ENCODE measurements at regions not wholly inside any gene's neighbourhood (a gene's known extent, or its start where the extent isn't known, plus 50 kb on each side); places are given as distances from the start of the nearest gene placed in this dataset.

DNA sequence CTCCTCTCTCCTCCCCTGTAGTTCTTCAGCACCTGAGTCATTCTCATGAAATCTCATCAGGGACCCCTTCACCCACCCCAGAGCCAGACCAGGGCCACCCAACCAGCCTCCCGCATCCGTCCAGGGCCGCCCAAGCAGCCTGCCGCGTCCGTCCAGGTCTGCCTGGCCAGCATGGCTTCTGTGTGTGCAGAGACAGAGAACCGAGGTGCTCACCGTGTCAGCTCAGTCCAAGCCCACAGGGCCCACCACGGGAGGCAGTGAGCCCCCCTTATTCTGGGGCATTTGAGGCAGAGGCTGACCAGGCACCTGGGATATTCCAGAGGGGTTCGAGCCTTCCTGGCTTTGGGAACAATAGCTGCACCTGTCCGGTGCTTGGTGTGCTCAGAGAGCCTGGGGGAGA, 1117.3 kb downstream of the BRD1 start:
- H3K36me3 Mint-ChIP-seq, result no peaks in the 10 kb centered on the region
- H3K27me3 Mint-ChIP-seq, result no peaks in the 10 kb centered on the region
- no peaks in the 10 kb centered on the region for H3K27me3 ChIP-seq (ENCODE audit: control insufficient read depth, insufficient read depth, low read length)
- no peak overlapping the region for H3K4me3 Mint-ChIP-seq
- no peaks in the 10 kb centered on the region for H3K9me3 ChIP-seq (ENCODE audit: control insufficient read depth in 2 of 2, low read length in 2 of 2)
- no peaks in the 10 kb centered on the region for H3K36me3 ChIP-seq (ENCODE audit: control insufficient read depth, insufficient read depth, low read length)
- no peak for ATAC-seq (ENCODE audit: low read depth in 2 of 2)
- no peak overlapping the region for H3K27ac Mint-ChIP-seq
- H3K9me3 Mint-ChIP-seq, result no peaks in the 10 kb centered on the region
- H3K4me1 ChIP-seq (ENCODE audit: control insufficient read depth, insufficient read depth, low read length, poor library complexity, severe bottlenecking), result no peaks in the 10 kb centered on the region
- H3K4me3 ChIP-seq (ENCODE audit: low read depth, low read length), result no peak overlapping the region
- no peaks in the 10 kb centered on the region for H3K4me1 Mint-ChIP-seq
- H3K27ac ChIP-seq (ENCODE audit: insufficient read depth, low read length, poor library complexity, severe bottlenecking), result no peak overlapping the region
- DNase-seq, result no peak

GRCh38 chr22:48709976-48710375, 1117.7 kb downstream of the BRD1 start:
- Histone ChIP-seq H3K9me3 (ENCODE audit: control insufficient read depth in 2 of 2, low read length in 2 of 2) (no peaks in the 10 kb centered on the region), H3K27ac (ENCODE audit: insufficient read depth, low read length, poor library complexity, severe bottlenecking) (no peak overlapping the region), H3K4me3 (ENCODE audit: low read depth, low read length) (no peak overlapping the region), H3K27me3 (ENCODE audit: control insufficient read depth, insufficient read depth, low read length) (no peaks in the 10 kb centered on the region), H3K4me1 (ENCODE audit: control insufficient read depth, insufficient read depth, low read length, poor library complexity, severe bottlenecking) (no peaks in the 10 kb centered on the region), H3K36me3 (ENCODE audit: control insufficient read depth, insufficient read depth, low read length) (no peaks in the 10 kb centered on the region)
- no peak overlapping the region for H3K27ac Mint-ChIP-seq
- H3K9me3 Mint-ChIP-seq, result no peaks in the 10 kb centered on the region
- H3K4me3 Mint-ChIP-seq, result no peak overlapping the region
- H3K4me1 Mint-ChIP-seq, result no peaks in the 10 kb centered on the region
- H3K36me3 Mint-ChIP-seq, result no peaks in the 10 kb centered on the region
- DNase-seq, result no peak
- H3K27me3 Mint-ChIP-seq, result no peaks in the 10 kb centered on the region
- ATAC-seq (ENCODE audit: low read depth in 2 of 2), result no peak

DNA sequence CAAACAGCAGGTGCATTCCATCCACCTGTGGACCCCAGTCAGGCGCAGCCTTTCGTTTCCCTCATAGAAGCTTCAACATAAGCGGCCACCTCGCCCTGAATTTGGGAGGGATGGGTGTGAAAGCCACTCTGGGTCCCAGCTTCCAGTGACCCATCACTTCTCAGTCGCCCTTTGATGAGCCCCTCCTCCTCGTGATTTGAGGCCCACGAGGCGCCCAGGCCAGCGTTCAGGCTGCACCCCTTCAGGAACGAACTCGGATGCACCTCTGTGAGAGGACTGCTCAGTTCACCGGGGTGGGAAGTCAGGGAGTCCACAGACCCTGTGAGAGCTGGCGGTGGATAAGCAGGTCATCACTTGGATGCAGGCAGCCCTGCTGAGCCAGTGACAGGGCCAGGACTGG, 1118.2 kb downstream of the BRD1 start:
- Mint-ChIP-seq H3K27ac (no peak overlapping the region), H3K4me3 (no peak overlapping the region), H3K36me3 (no peaks in the 10 kb centered on the region), H3K9me3 (no peaks in the 10 kb centered on the region), H3K4me1 (no peaks in the 10 kb centered on the region), H3K27me3 (no peaks in the 10 kb centered on the region)
- H3K9me3 ChIP-seq (ENCODE audit: control insufficient read depth in 2 of 2, low read length in 2 of 2), result no peaks in the 10 kb centered on the region
- H3K4me3 ChIP-seq (ENCODE audit: low read depth, low read length), result no peak overlapping the region
- H3K4me1 ChIP-seq (ENCODE audit: control insufficient read depth, insufficient read depth, low read length, poor library complexity, severe bottlenecking), result no peaks in the 10 kb centered on the region
- DNase-seq (no peak), ATAC-seq (ENCODE audit: low read depth in 2 of 2) (no peak)
- no peaks in the 10 kb centered on the region for H3K36me3 ChIP-seq (ENCODE audit: control insufficient read depth, insufficient read depth, low read length)
- H3K27ac ChIP-seq (ENCODE audit: insufficient read depth, low read length, poor library complexity, severe bottlenecking), result no peak overlapping the region
- H3K27me3 ChIP-seq (ENCODE audit: control insufficient read depth, insufficient read depth, low read length), result no peaks in the 10 kb centered on the region

DNA sequence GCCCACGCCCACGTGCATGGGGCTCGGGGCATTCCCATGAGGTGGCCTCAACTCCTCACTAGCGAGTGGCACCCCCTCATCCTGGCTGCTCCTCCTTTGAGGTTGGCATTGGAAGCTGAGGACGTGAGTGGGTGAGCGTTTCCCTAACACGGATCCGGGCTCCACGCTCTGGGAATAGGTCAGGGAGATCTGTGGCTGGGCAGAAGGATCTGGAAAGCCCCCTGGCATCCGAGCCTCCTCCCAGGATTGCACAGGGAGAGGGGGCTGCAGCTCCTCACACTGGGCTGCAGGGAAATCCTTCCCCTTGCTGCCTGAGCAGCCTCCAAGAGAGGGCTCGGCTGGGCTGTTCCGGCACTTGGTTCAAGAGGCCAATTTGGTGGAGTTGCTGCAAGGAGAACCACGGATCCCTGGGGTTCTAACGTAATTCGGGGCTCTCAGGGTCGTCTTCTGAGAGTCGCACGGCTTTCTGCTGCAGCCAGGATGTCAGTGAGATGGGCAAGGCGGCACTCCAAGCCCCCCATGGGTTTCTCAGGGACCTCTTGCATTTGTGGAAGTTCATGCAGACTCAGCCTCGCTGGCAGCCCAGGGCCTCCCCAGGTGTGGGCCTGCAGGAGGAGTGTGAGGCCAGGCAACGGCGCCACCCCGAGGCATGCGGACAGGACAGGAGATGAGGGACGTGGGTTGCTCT, 1119.0 kb downstream of the BRD1 start:
- Mint-ChIP-seq H3K4me3 (no peak overlapping the region), H3K9me3 (no peaks in the 10 kb centered on the region), H3K27me3 (no peaks in the 10 kb centered on the region), H3K36me3 (no peaks in the 10 kb centered on the region), H3K4me1 (no peaks in the 10 kb centered on the region), H3K27ac (no peak overlapping the region)
- ATAC-seq (ENCODE audit: low read depth in 2 of 2), result no peak
- no peaks in the 10 kb centered on the region for H3K4me1 ChIP-seq (ENCODE audit: control insufficient read depth, insufficient read depth, low read length, poor library complexity, severe bottlenecking)
- H3K27me3 ChIP-seq (ENCODE audit: control insufficient read depth, insufficient read depth, low read length), result no peaks in the 10 kb centered on the region
- H3K4me3 ChIP-seq (ENCODE audit: low read depth, low read length), result no peak overlapping the region
- no peak overlapping the region for H3K27ac ChIP-seq (ENCODE audit: insufficient read depth, low read length, poor library complexity, severe bottlenecking)
- no peaks in the 10 kb centered on the region for H3K9me3 ChIP-seq (ENCODE audit: control insufficient read depth in 2 of 2, low read length in 2 of 2)
- no peaks in the 10 kb centered on the region for H3K36me3 ChIP-seq (ENCODE audit: control insufficient read depth, insufficient read depth, low read length)
- no peak for DNase-seq

- no peak for DNase-seq
- Mint-ChIP-seq H3K4me1 (no peaks in the 10 kb centered on the region), H3K36me3 (no peaks in the 10 kb centered on the region), H3K4me3 (no peak overlapping the region), H3K9me3 (no peaks in the 10 kb centered on the region), H3K27me3 (no peaks in the 10 kb centered on the region), H3K27ac (no peak overlapping the region)
- H3K4me1 ChIP-seq (ENCODE audit: control insufficient read depth, insufficient read depth, low read length, poor library complexity, severe bottlenecking), result no peaks in the 10 kb centered on the region
- H3K4me3 ChIP-seq (ENCODE audit: low read depth, low read length), result no peak overlapping the region
- ATAC-seq (ENCODE audit: low read depth in 2 of 2), result no peak
- no peaks in the 10 kb centered on the region for H3K27me3 ChIP-seq (ENCODE audit: control insufficient read depth, insufficient read depth, low read length)
- H3K9me3 ChIP-seq (ENCODE audit: control insufficient read depth in 2 of 2, low read length in 2 of 2), result no peaks in the 10 kb centered on the region
- H3K36me3 ChIP-seq (ENCODE audit: control insufficient read depth, insufficient read depth, low read length), result no peaks in the 10 kb centered on the region
- no peak overlapping the region for H3K27ac ChIP-seq (ENCODE audit: insufficient read depth, low read length, poor library complexity, severe bottlenecking)
Measured at GRCh38 chr22:48707763-48708557, 1119.7 kb downstream of the BRD1 start.

DNA sequence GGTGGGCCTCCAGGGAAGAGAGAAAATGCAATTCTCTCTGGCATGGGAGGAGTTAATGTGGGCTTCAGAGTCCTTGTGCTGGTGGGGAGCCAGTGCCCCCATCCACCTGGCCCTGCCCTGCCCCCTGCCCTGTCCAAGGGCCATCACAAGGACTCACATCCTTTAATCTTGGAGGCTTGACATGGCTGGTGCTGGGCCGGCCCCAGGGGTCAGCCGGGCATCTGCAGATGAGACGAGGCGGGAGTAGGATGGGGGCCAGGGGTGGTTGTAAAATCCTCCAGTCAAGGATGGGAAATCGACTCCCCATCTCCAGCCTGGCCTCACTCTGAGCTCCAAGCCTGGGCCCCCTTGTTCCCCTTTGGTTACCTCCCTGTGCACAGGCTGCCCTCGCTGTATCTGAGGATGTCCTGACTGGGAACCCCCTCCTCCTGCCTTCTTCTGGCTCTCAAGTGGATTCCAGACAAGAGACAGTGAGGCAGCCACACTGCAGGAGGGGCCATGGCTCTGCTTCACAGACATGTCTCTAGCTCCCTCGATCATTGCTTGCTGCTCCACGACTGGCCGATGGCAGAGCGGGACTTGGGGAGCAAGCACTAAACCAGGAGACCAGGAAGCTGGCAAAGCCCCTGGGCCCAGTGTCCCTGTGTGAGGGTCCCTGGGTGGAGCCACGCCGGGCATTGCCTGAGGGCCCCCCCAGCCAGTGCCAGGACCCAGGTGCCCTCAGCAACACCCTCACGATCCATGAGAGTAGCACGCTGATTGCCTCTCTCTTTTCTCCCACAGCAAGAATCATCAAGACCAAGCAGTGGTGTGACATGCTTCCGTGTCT, 1120.5 kb downstream of the BRD1 start:
- DNase-seq (no peak), ATAC-seq (ENCODE audit: low read depth in 2 of 2) (no peak)
- H3K4me3 Mint-ChIP-seq, result no peak overlapping the region
- no peaks in the 10 kb centered on the region for H3K4me1 ChIP-seq (ENCODE audit: control insufficient read depth, insufficient read depth, low read length, poor library complexity, severe bottlenecking)
- no peak overlapping the region for H3K27ac Mint-ChIP-seq
- no peak overlapping the region for H3K27ac ChIP-seq (ENCODE audit: insufficient read depth, low read length, poor library complexity, severe bottlenecking)
- no peaks in the 10 kb centered on the region for H3K4me1 Mint-ChIP-seq
- H3K9me3 ChIP-seq (ENCODE audit: control insufficient read depth in 2 of 2, low read length in 2 of 2), result no peaks in the 10 kb centered on the region
- no peaks in the 10 kb centered on the region for H3K9me3 Mint-ChIP-seq
- no peaks in the 10 kb centered on the region for H3K27me3 ChIP-seq (ENCODE audit: control insufficient read depth, insufficient read depth, low read length)
- H3K36me3 Mint-ChIP-seq, result no peaks in the 10 kb centered on the region
- H3K4me3 ChIP-seq (ENCODE audit: low read depth, low read length), result no peak overlapping the region
- H3K36me3 ChIP-seq (ENCODE audit: control insufficient read depth, insufficient read depth, low read length), result no peaks in the 10 kb centered on the region
- no peaks in the 10 kb centered on the region for H3K27me3 Mint-ChIP-seq

DNA sequence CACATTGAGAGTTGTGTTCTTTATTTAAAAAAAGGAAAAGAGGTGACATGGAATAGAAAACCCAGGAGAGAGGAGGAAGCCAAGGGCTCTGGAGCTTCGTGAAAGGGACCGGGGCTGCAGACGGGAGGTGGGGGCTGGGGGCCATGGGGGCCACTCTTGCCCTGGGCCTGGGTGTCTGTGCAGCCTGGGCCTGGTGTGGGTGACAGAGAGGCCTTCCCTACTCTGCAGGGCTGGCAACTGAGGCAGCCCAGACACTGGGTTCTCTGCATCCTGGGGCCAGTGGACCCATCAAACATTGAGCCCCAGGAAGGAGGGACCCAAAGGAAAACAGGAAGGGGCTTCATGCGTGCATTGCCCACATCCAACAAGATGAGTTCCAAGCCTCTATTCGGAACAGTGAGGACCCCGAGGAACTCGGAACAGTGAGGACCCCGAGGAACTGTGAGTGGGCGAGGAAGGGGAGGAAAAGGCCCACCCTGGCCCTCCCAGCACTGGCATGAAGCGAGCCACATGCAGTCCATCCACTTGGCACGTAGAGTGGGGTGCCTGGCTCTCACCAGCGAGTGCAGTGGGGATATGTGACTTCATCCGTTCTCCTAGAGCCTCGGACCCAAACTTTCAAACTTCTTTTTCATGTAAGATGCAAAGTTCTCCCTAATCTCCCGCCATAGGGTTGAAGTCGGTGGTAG, 1121.6 kb downstream of the BRD1 start:
- Histone ChIP-seq H3K27ac (ENCODE audit: insufficient read depth, low read length, poor library complexity, severe bottlenecking) (no peak overlapping the region), H3K27me3 (ENCODE audit: control insufficient read depth, insufficient read depth, low read length) (no peaks in the 10 kb centered on the region), H3K9me3 (ENCODE audit: control insufficient read depth in 2 of 2, low read length in 2 of 2) (no peaks in the 10 kb centered on the region), H3K4me3 (ENCODE audit: low read depth, low read length) (no peak overlapping the region), H3K36me3 (ENCODE audit: control insufficient read depth, insufficient read depth, low read length) (no peaks in the 10 kb centered on the region), H3K4me1 (ENCODE audit: control insufficient read depth, insufficient read depth, low read length, poor library complexity, severe bottlenecking) (no peaks in the 10 kb centered on the region)
- no peaks in the 10 kb centered on the region for H3K36me3 Mint-ChIP-seq
- ATAC-seq (ENCODE audit: low read depth in 2 of 2) (no peak), DNase-seq (no peak)
- H3K9me3 Mint-ChIP-seq, result no peaks in the 10 kb centered on the region
- H3K4me1 Mint-ChIP-seq, result no peaks in the 10 kb centered on the region
- no peaks in the 10 kb centered on the region for H3K27me3 Mint-ChIP-seq
- H3K27ac Mint-ChIP-seq, result no peak overlapping the region
- H3K4me3 Mint-ChIP-seq, result no peak overlapping the region
